GM12865 (cell line): ENCODE measurements at regions not wholly inside any gene's neighbourhood (a gene's known extent, or its start where the extent isn't known, plus 50 kb on each side); places are given as distances from the start of the nearest gene placed in this dataset.

Source experiments
- DNase-seq: peaks from one replicate; pipeline ENCODE4 v3.0.0; 2010; ENCODE audit warnings: low read depth
- H3K4me3 ChIP-seq: 2 replicates; pipeline ENCODE4 v1.5.1; 2011; ENCODE audit warnings: mild to moderate bottlenecking, low read depth, low read length, control low read depth
- CTCF ChIP-seq: IDR thresholded peaks from 2 replicates; pipeline ENCODE4 v1.5.1; 2011; ENCODE audit warnings: low read length, control low read depth, low read depth, inconsistent platforms; ENCODE audit not compliant: insufficient read depth; ENCODE audit errors: missing control alignments

GRCh38 chr12:30843211-30843610, 83.3 kb upstream of the TSPAN11 start:
- H3K4me3 ChIP-seq: no peak overlapping the region
- DNase-seq: no peak
- no peak for TF ChIP-seq CTCF

- DNase-seq: peak; percentile 55
- TF ChIP-seq CTCF: no peak
Measured at GRCh38 chr12:30840715-30841114, 85.8 kb upstream of the TSPAN11 start.

GRCh38 chr12:30839643-30840220, 85.0 kb upstream of the CAPRIN2 start:
- no peak for TF ChIP-seq CTCF
- DNase-seq: no peak
- no peak overlapping the region for H3K4me3 ChIP-seq

More at GRCh38 chr12:30840715-30841114, 85.8 kb upstream of the TSPAN11 start:
- no peak overlapping the region for H3K4me3 ChIP-seq

GRCh38 chr12:30837595-30837994, 82.8 kb upstream of the CAPRIN2 start:
- TF ChIP-seq CTCF: no peak
- no peak overlapping the region for H3K4me3 ChIP-seq
- no peak for DNase-seq

- H3K4me3 ChIP-seq: no peak overlapping the region
- DNase-seq: no peak
- TF ChIP-seq CTCF: no peak
Measured at GRCh38 chr12:30836656-30837445, 82.1 kb upstream of the CAPRIN2 start.

GRCh38 chr12:30835216-30835615, 80.5 kb upstream of the CAPRIN2 start:
- TF ChIP-seq CTCF: no peak
- DNase-seq: no peak
- H3K4me3 ChIP-seq: no peak overlapping the region

GRCh38 chr12:30830751-30831150, 76.0 kb upstream of the CAPRIN2 start:
- no peak for DNase-seq
- TF ChIP-seq CTCF: no peak
- no peak overlapping the region for H3K4me3 ChIP-seq
